ENCODE measurements at regions not wholly inside any gene's neighbourhood (a gene's known extent, or its start where the extent isn't known, plus 50 kb on each side); places are given as distances from the start of the nearest gene placed in this dataset.

- intact Hi-C loops (cut with DNase I; ENCODE audit: low total_unique reads), result no loop called here
- 81 to 90% (median 87%) methylated on average over 17 to 23 of the region's 23 CpGs for WGBS, 5 donors
- H3K36me3 ChIP-seq, result no peaks in the 10 kb centered on the region
- peaks cover 0 to 7% (median 0%) of the 10 kb centered on the region in 8 donors for H3K9me3 ChIP-seq
- no peaks in the 10 kb centered on the region for H3K4me1 ChIP-seq
- H3K4me3 ChIP-seq, result no peak overlapping the region
- TF ChIP-seq CTCF (IDR thresholded peaks at IDR 0.05 in 8 of 11, conservative IDR thresholded peaks at IDR 0.05 in 3 of 11) (no peak), POLR2A (IDR thresholded peaks at IDR 0.05) (no peak), POLR2AphosphoS5 (IDR thresholded peaks at IDR 0.05) (no peak)
- DNase-seq, result no peak
- no peaks in the 10 kb centered on the region for H3K27me3 ChIP-seq (replicated peaks in 1 of 7)
- no peak overlapping the region for H3K27ac ChIP-seq
Observed at GRCh38 chr18:78583739-78584458, 395.7 kb upstream of the SALL3 start.

- no peaks in the 10 kb centered on the region for H3K27me3 ChIP-seq (replicated peaks in 1 of 7)
- intact Hi-C loops (cut with DNase I; ENCODE audit: low total_unique reads), result no loop called here
- no peaks in the 10 kb centered on the region for H3K4me1 ChIP-seq
- WGBS, 5 donors, result 84 to 93% (median 89%) methylated on average over 17 to 19 of the region's 19 CpGs
- no peak for TF ChIP-seq POLR2A (IDR thresholded peaks at IDR 0.05)
- no peak for TF ChIP-seq CTCF (IDR thresholded peaks at IDR 0.05 in 8 of 11, conservative IDR thresholded peaks at IDR 0.05 in 3 of 11)
- TF ChIP-seq POLR2AphosphoS5 (IDR thresholded peaks at IDR 0.05), result no peak
- H3K9me3 ChIP-seq, result peaks cover 0 to 7% (median 0%) of the 10 kb centered on the region in 8 donors
- H3K4me3 ChIP-seq, result no peak overlapping the region
- no peaks in the 10 kb centered on the region for H3K36me3 ChIP-seq
- H3K27ac ChIP-seq, result no peak overlapping the region
- no peak for DNase-seq
Observed at GRCh38 chr18:78584459-78585022, 395.1 kb upstream of the SALL3 start.

DNA sequence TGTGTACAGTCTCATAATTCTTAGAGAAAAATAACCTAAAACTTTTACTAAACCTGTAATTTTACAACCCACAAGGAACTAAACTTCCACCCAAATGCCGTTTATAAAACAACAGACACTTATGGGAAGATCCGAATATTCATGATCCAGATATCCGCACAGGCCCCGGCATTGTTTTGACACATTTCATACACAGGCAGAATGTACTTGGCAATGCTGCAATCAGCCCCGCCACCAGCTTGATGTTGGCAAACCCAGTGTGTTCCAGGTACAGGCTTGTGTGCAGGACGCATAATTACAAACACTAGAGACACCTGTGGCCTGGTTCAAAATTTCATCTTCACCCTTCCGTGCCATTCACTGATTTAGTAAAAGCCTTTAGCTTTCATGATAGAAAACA is 393.0 kb upstream of the SALL3 start:
- no peak for DNase-seq
- no peaks in the 10 kb centered on the region for H3K27me3 ChIP-seq (replicated peaks in 1 of 7)
- H3K36me3 ChIP-seq, result no peaks in the 10 kb centered on the region
- H3K9me3 ChIP-seq, result peaks cover 0 to 16% (median 10%) of the 10 kb centered on the region in 8 donors
- 88 to 95% (median 92%) methylated on average over 7 of the region's 7 CpGs for WGBS, 5 donors
- TF ChIP-seq CTCF (IDR thresholded peaks at IDR 0.05 in 8 of 11, conservative IDR thresholded peaks at IDR 0.05 in 3 of 11), result no peak
- no peak for TF ChIP-seq POLR2AphosphoS5 (IDR thresholded peaks at IDR 0.05)
- no peak for TF ChIP-seq POLR2A (IDR thresholded peaks at IDR 0.05)
- H3K27ac ChIP-seq, result no peak overlapping the region
- no peaks in the 10 kb centered on the region for H3K4me1 ChIP-seq
- H3K4me3 ChIP-seq, result no peak overlapping the region
- intact Hi-C loops (cut with DNase I; ENCODE audit: low total_unique reads), result no loop called here

DNA sequence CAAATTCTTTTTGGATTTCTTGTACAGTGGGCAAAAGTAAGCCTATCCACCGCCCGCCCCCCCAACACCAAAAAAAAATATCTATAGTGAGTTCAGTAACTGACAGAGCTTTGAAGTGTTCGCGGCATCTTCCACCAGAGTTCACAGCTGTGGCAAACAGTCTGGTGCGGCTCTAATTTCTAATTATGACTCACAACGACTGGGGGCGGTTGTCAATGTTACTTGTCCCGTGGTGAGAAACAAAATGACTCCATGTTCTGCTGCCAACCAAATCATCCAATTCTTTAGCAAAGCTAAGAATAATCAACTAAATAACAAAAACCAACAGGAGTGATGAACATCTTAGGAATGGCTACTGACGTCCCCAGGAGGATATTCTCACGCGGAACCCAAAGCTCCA is 392.5 kb upstream of the SALL3 start:
- Histone ChIP-seq H3K27ac (no peak overlapping the region), H3K4me3 (no peak overlapping the region), H3K9me3 (peaks cover 0 to 21% (median 15%) of the 10 kb centered on the region in 8 donors), H3K4me1 (no peaks in the 10 kb centered on the region), H3K36me3 (no peaks in the 10 kb centered on the region), H3K27me3 (replicated peaks in 1 of 7) (no peaks in the 10 kb centered on the region)
- WGBS, 5 donors, result 74 to 86% (median 77%) methylated on average over 11 of the region's 11 CpGs
- DNase-seq, result no peak
- intact Hi-C loops (cut with DNase I; ENCODE audit: low total_unique reads), result no loop called here
- no peak for TF ChIP-seq CTCF (IDR thresholded peaks at IDR 0.05 in 8 of 11, conservative IDR thresholded peaks at IDR 0.05 in 3 of 11)
- no peak for TF ChIP-seq POLR2AphosphoS5 (IDR thresholded peaks at IDR 0.05)
- TF ChIP-seq POLR2A (IDR thresholded peaks at IDR 0.05), result no peak

Measured in spleen (tissue), 11 donors.